DND-41 (cell line): ENCODE measurements at regions not wholly inside any gene's neighbourhood (a gene's known extent, or its start where the extent isn't known, plus 50 kb on each side); places are given as distances from the start of the nearest gene placed in this dataset.

Experiments
- ATAC-seq: fragments of 200-7000 bp; cut with Tn5 transposase; 3 replicates; pipeline ENCODE4 v1.9.1; 2021; ENCODE audit warnings: low read depth; ENCODE audit not compliant: insufficient read depth
- DNase-seq: peaks from one replicate; pipeline ENCODE4 v3.0.0-alpha.2; 2020
- H2AFZ ChIP-seq: 2 replicates; pipeline ENCODE4 v1.6.0; 2012; ENCODE audit warnings: low read depth, low read length
- H3K27ac ChIP-seq: 2 replicates; pipeline ENCODE4 v1.5.1; 2012; ENCODE audit warnings: low read length, inconsistent platforms
- H3K27me3 ChIP-seq: fragments of 200-600 bp; sonication (generic); 2 replicates; pipeline ENCODE4 v1.6.0; 2012; ENCODE audit warnings: low read length, mild to moderate bottlenecking, inconsistent platforms; ENCODE audit not compliant: insufficient read depth, poor library complexity
- H3K36me3 ChIP-seq: 2 replicates; pipeline ENCODE4 v1.5.1; 2012; ENCODE audit warnings: low read length, inconsistent platforms; ENCODE audit not compliant: insufficient read depth
- H3K4me1 ChIP-seq: 2 replicates; pipeline ENCODE4 v1.5.1; 2012; ENCODE audit warnings: mild to moderate bottlenecking, low read length; ENCODE audit not compliant: insufficient read depth
- H3K4me2 ChIP-seq: 2 replicates; pipeline ENCODE4 v1.6.0; 2012; ENCODE audit warnings: mild to moderate bottlenecking, moderate library complexity, low read length, inconsistent platforms; ENCODE audit not compliant: insufficient read depth
- H3K4me3 ChIP-seq, 2 experiments: fragments of 200-600 bp in 1 of 2; shearing (Covaris generic) in 1 of 2; 2 replicates each; pipeline ENCODE4 v1.5.1; 2012 to 2016; ENCODE audit warnings: inconsistent platforms in 2 of 2, low read length in 2 of 2, mild to moderate bottlenecking in 2 of 2, low read depth in 1 of 2, moderate library complexity in 1 of 2
- H3K79me2 ChIP-seq: 2 replicates; pipeline ENCODE4 v1.6.0; 2012; ENCODE audit warnings: low read length, inconsistent platforms; ENCODE audit not compliant: insufficient read depth
- H3K9ac ChIP-seq: 2 replicates; pipeline ENCODE4 v1.6.0; 2012; ENCODE audit warnings: low read depth, mild to moderate bottlenecking, inconsistent platforms, low read length, moderate library complexity
- H3K9me3 ChIP-seq: 2 replicates; pipeline ENCODE4 v1.5.1; 2012; ENCODE audit warnings: low read length, moderate library complexity, mild to moderate bottlenecking, inconsistent platforms; ENCODE audit not compliant: insufficient read depth, severe bottlenecking
- H4K20me1 ChIP-seq: 2 replicates; pipeline ENCODE4 v1.6.0; 2012; ENCODE audit warnings: low read length; ENCODE audit not compliant: insufficient read depth
- CTCF ChIP-seq: IDR thresholded peaks from 2 replicates; pipeline ENCODE4 v1.5.1; 2012; ENCODE audit warnings: borderline replicate concordance, low read length, moderate library complexity, mild to moderate bottlenecking; ENCODE audit not compliant: poor library complexity, severe bottlenecking; ENCODE audit errors: extremely low read depth
- EZH2 ChIP-seq: IDR thresholded peaks from 3 replicates; pipeline ENCODE4 v1.6.1; 2012; ENCODE audit warnings: borderline replicate concordance, low read depth, mild to moderate bottlenecking, moderate library complexity, low read length, inconsistent platforms; ENCODE audit not compliant: severe bottlenecking

GRCh38 chr6:41470331-41471063, 75.7 kb upstream of the FOXP4 start:
- H3K9ac ChIP-seq, result no peak overlapping the region
- H2AFZ ChIP-seq, result no peak overlapping the region
- H3K79me2 ChIP-seq, result no peaks in the 10 kb centered on the region

DNA sequence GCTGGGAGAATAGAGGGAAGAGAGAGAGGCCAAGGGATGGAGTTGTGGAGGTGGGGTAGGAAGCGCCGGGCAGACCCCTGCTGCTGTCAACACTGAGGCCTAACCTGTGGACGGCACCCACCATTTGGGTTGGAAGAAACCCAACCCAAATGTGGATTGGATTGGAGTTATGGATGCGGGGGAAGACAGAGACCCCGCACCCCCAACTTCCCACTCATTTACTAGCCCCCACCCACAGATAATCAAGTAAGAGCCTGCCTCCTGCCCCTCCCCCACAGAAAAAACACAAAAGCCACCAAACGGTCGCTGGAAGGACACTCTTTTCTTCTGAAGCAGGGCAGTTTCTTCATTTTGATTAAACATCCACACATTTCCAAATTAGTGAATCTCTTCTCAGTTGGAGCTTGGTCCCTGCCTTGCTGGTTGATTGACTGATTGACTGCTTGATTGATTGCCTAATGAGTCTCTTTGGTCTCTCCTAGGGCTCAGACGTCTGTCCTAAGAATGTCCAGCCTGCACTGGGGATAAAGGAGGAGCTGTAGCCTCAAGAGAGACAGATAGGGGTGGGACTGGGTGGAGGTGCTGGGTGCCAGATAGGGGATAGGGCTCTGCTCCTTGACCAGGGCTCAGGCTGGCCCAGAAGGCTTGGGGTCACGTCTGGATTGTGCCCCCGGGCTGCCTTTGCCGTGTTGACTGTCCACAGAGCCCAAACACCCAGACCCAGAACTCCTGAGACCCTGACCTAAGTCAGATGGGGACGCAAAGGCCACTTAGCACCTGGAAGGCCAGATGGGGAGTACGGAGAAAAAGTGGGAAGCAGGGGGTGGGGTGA, 74.9 kb upstream of the FOXP4 start:
- H3K27ac ChIP-seq, result no peak overlapping the region
- H3K79me2 ChIP-seq, result no peaks in the 10 kb centered on the region
- no peaks in the 10 kb centered on the region for H3K36me3 ChIP-seq
- H3K4me1 ChIP-seq, result no peaks in the 10 kb centered on the region
- DNase-seq (no peak), ATAC-seq (no peak)
- no peaks in the 10 kb centered on the region for H3K9me3 ChIP-seq
- H3K4me3 ChIP-seq, result no peak overlapping the region
- H3K9ac ChIP-seq, result no peak overlapping the region
- no peak overlapping the region for H3K4me2 ChIP-seq
- no peaks in the 10 kb centered on the region for H3K27me3 ChIP-seq
- H2AFZ ChIP-seq, result no peak overlapping the region
- H4K20me1 ChIP-seq, result no peaks in the 10 kb centered on the region
- TF ChIP-seq EZH2 (no peak), CTCF (no peak)

More at GRCh38 chr6:41470331-41471063, 75.7 kb upstream of the FOXP4 start:
- Histone ChIP-seq H3K4me3 (no peak overlapping the region), H3K27me3 (no peaks in the 10 kb centered on the region), H4K20me1 (no peaks in the 10 kb centered on the region), H3K9me3 (no peaks in the 10 kb centered on the region), H3K4me2 (no peak overlapping the region), H3K36me3 (no peaks in the 10 kb centered on the region), H3K4me1 (no peaks in the 10 kb centered on the region), H3K27ac (no peak overlapping the region)
- no peak for DNase-seq
- no peak for ATAC-seq
- TF ChIP-seq CTCF (no peak), EZH2 (no peak)

DNA sequence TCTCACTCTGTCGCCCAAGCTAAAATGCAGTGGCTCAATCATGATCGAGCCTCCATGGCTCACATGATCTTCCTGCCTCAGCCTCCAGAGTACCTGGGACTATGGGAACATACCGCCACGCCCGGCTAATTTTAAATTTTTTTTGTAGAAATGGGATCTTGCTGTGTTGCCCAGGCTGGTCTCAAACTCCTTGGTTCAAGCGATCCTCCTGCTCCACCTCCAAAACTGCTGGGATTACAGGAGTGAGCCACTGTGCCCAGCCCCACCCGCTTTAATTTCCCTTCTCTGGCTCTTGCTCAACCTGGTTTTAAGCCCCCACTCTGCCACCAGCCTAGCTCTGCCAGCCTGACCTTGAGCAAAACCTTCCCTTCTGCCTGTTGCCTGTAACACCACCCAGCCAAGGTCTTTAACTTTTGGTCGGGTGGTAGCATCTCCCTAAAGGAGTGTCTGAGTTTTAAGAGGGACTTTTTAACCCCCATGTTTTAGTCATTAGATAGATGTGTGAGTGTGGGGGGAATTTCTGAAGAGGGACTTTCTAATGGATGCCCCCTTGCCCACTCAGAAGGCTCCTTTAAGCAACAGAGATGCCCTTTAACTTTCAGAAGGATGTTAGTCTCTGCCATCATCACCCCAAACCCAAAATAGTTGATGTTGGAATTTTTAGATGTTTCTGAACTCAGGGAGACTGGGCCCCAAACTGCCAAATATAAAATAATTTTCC, 71.8 kb upstream of the FOXP4 start:
- Histone ChIP-seq H3K9me3 (no peaks in the 10 kb centered on the region), H3K27ac (no peak overlapping the region), H3K4me3 (no peak overlapping the region), H3K36me3 (no peaks in the 10 kb centered on the region), H3K9ac (no peak overlapping the region), H2AFZ (no peak overlapping the region), H3K4me1 (no peaks in the 10 kb centered on the region), H4K20me1 (no peaks in the 10 kb centered on the region), H3K4me2 (no peak overlapping the region), H3K79me2 (no peaks in the 10 kb centered on the region), H3K27me3 (no peaks in the 10 kb centered on the region)
- ATAC-seq (no peak), DNase-seq (no peak)
- TF ChIP-seq EZH2, result no peak
- no peak for TF ChIP-seq CTCF
